Thyroid gland (tissue), 4 donors: ENCODE measurements at regions not wholly inside any gene's neighbourhood (a gene's known extent, or its start where the extent isn't known, plus 50 kb on each side); places are given as distances from the start of the nearest gene placed in this dataset.

Experiments used
- DNase-seq, 2 donors: peaks; one replicate each; pipeline ENCODE4 v3.0.0-alpha.2; 2019
- H3K27ac ChIP-seq, 3 donors: fragments of 200-600 bp; sonication (generic); 1 replicate in 2 of 3; 2 replicates in 1 of 3; pipeline ENCODE4 v1.5.1; 2016 to 2019; ENCODE audit warnings: mild to moderate bottlenecking in 1 of 3, moderate library complexity in 1 of 3
- H3K27me3 ChIP-seq: fragments of 200-600 bp; sonication (generic); one replicate; pipeline ENCODE4 v1.5.1; 2019
- H3K36me3 ChIP-seq, 2 donors: fragments of 200-600 bp; sonication (generic); one replicate each; pipeline ENCODE4 v1.5.1; 2016 to 2019
- H3K4me1 ChIP-seq, 2 donors: fragments of 200-600 bp; sonication (generic); one replicate each; pipeline ENCODE4 v1.5.1; 2017 to 2019
- H3K4me3 ChIP-seq, 3 donors: fragments of 200-600 bp; sonication (generic); replicated peaks in 1 of 3; 1 replicate in 2 of 3; 2 replicates in 1 of 3; pipeline ENCODE4 v1.5.1; 2016; ENCODE audit warnings: mild to moderate bottlenecking in 1 of 3
- H3K9me3 ChIP-seq: fragments of 200-600 bp; sonication (generic); one replicate; pipeline ENCODE4 v1.5.1; 2017
- CTCF ChIP-seq, 6 experiments: fragments of 200-600 bp in 3 of 6; fragments of 450-650 bp in 3 of 6; sonication (generic) in 3 of 6; IDR thresholded peaks; one replicate each; pipeline ENCODE4 v1.5.1; 2016 to 2019; ENCODE audit warnings: antibody characterized with exemption in 6 of 6, mild to moderate bottlenecking in 2 of 6, inconsistent platforms in 1 of 6, moderate library complexity in 1 of 6
- POLR2A ChIP-seq, 2 donors: fragments of 450-650 bp; IDR thresholded peaks; one replicate each; pipeline ENCODE4 v1.6.1; 2017; ENCODE audit warnings: antibody characterized with exemption in 2 of 2, mild to moderate bottlenecking in 2 of 2, moderate library complexity in 1 of 2
- WGBS, 2 donors: methylation state at CpG; one replicate each; pipeline ENCODE4 v1.1.5; 2017; 5-methylcytosine and 5-hydroxymethylcytosine counted together
- intact Hi-C: fragments of 100-400 bp; cut with DNase I; formaldehyde crosslinking; loops from one replicate; pipeline ENCODE4 v1.15.1; 2023

- no peaks in the 10 kb centered on the region for H3K27me3 ChIP-seq
- no peak for TF ChIP-seq POLR2A (IDR thresholded peaks at IDR 0.05)
- H3K4me3 ChIP-seq: peak overlapping the region; percentile 66 to 94 (median 66)
- peak; percentile 51 to 56 for DNase-seq
- intact Hi-C loops: loop anchor here (10.0 kb wide), 1 partner anchor 50 kb away; the partner anchor contains the start of gene ULK4
- H3K27ac ChIP-seq: peak overlapping the region; percentile 90 to 98 (median 95)
- H3K36me3 ChIP-seq: no peaks in the 10 kb centered on the region
- H3K9me3 ChIP-seq: no peaks in the 10 kb centered on the region
- H3K4me1 ChIP-seq: peaks cover 26 to 37% of the 10 kb centered on the region in 2 donors
- WGBS, 2 donors: 0 to 1% methylated on average over 12 of the region's 12 CpGs
Observed at GRCh38 chr3:42014458-42014920, 52.6 kb upstream of the ULK4 start.

GRCh38 chr3:42013691-42014457 is 52.0 kb upstream of the ULK4 start:
- Histone ChIP-seq H3K9me3 (no peaks in the 10 kb centered on the region), H3K4me3 (peak overlapping the region; percentile 66 to 94 (median 66)), H3K4me1 (peaks cover 20 to 31% of the 10 kb centered on the region in 2 donors), H3K27ac (peak overlapping the region; percentile 90 to 98 (median 95)), H3K27me3 (no peaks in the 10 kb centered on the region), H3K36me3 (no peaks in the 10 kb centered on the region)
- peak; percentile 65 to 68 for DNase-seq
- intact Hi-C loops: loop anchor here (10.0 kb wide), 1 partner anchor 49 kb away; the partner anchor contains the start of gene ULK4
- TF ChIP-seq POLR2A (IDR thresholded peaks at IDR 0.05): peak; percentile 5 to 34
- TF ChIP-seq CTCF (IDR thresholded peaks at IDR 0.05): peak in 2 of 6 experiments; percentile 7 to 15
- WGBS, 2 donors: 0% methylated on average over 11 to 13 of the region's 103 CpGs

GRCh38 chr3:42012935-42013690 is 51.2 kb upstream of the ULK4 start:
- WGBS, 2 donors: 0 to 3% methylated on average over 6 to 17 of the region's 58 CpGs
- TF ChIP-seq CTCF (IDR thresholded peaks at IDR 0.05): no peak
- TF ChIP-seq POLR2A (IDR thresholded peaks at IDR 0.05): peak in 1 of 2 donors; percentile 72
- intact Hi-C loops: loop anchor here (10.0 kb wide), 1 partner anchor 48 kb away; the partner anchor contains the start of gene ULK4
- Histone ChIP-seq H3K27me3 (no peaks in the 10 kb centered on the region), H3K4me1 (peaks cover 13 to 24% of the 10 kb centered on the region in 2 donors), H3K4me3 (peak overlapping the region in 2 of 3 donors; percentile 88 to 94), H3K27ac (peak overlapping the region; percentile 76 to 99 (median 97)), H3K9me3 (no peaks in the 10 kb centered on the region), H3K36me3 (no peaks in the 10 kb centered on the region)
- peak; percentile 72 to 74 for DNase-seq

- intact Hi-C loops: loop anchor here (10.0 kb wide), 1 partner anchor 48 kb away; the partner anchor contains the start of gene ULK4
- 60 to 63% methylated on average over 2 of the region's 2 CpGs for WGBS, 2 donors
Observed at GRCh38 chr3:42012383-42012934, 50.6 kb upstream of the ULK4 start.

More at GRCh38 chr3:42012383-42012934, 50.6 kb upstream of the ULK4 start:
- Histone ChIP-seq H3K4me1 (peaks cover 13 to 22% of the 10 kb centered on the region in 2 donors), H3K36me3 (no peaks in the 10 kb centered on the region), H3K4me3 (no peak overlapping the region), H3K9me3 (no peaks in the 10 kb centered on the region), H3K27me3 (no peaks in the 10 kb centered on the region), H3K27ac (peak overlapping the region; percentile 43 to 97 (median 76))
- no peak for DNase-seq
- no peak for TF ChIP-seq CTCF (IDR thresholded peaks at IDR 0.05)
- no peak for TF ChIP-seq POLR2A (IDR thresholded peaks at IDR 0.05)
